DMS79 treated with DMSO at 0.1 percent for 48 hours (cell line): ENCODE measurements at regions not wholly inside any gene's neighbourhood (a gene's known extent, or its start where the extent isn't known, plus 50 kb on each side); places are given as distances from the start of the nearest gene placed in this dataset.
"Not testable (repeated sequence)": the region's sequence is repeated elsewhere in the genome, so short reads cannot be mapped to it uniquely, and the experiment has no call there.

Experiments
- DNase-seq: peaks from one replicate; lab custom pipeline; 2025; lab: John Stamatoyannopoulos, UW

DNA sequence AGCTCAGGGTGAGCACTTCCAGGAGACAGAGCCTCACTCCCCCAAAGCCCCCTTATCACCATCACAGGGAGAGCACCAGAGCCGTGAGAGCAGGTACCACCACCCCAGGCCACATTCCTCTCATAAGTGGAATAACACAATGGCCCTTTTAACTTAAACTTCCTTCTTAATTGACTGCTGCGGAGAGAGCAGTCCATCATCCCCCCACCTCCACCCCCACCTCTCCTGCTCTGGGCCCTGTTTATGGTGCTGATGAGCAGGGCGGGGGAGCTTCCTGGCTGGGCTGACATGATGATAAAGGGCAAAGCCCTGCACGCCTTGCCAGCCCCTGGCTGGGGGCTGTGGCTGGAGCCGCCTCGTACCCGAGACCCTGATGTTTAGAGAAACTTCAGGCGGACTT, 81.4 kb upstream of the PODXL start:
- DNase-seq = no peak

DNA sequence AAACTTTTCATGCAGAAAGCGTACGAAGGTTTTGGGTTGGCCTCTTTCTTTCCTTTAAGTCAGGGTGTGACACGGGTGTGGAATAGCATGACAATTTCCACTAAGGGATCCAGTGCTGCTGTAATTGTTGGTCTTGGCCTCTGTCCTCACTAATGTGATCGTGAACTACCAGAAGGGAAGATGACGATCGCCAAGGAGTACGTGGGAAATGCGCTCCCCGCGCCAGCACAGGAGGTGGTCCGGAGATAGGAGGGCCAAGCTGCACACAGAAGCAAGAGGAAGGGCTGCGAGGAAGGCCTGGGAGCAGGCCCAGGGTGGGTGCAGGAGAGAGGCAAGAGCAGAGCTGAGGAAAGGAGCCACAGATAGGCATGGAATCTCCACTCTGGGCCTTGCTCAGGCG, 79.7 kb upstream of the PODXL start:
- no peak for DNase-seq

DNA sequence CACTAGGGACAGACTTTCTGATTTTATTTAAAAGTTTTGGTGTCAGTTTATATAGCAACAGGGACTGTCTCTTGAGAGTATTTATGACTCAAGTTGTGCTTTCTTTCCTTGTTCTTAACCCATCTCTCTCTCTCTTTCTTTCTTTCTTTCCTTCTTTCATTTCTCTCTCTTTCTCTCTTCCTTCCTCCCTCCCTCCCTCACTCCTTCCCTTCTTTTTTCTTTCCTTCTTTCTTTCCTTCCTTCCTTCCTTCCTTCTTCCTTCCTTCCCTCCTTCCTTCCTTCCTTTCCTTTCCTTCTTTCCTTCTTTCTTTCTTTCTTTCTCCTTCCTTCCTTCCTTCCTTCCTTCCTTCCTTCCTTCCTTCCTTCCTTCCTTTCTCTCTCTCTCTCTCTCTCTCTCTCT, 77.8 kb upstream of the PODXL start:
- not testable (repeated sequence) for DNase-seq

DNA sequence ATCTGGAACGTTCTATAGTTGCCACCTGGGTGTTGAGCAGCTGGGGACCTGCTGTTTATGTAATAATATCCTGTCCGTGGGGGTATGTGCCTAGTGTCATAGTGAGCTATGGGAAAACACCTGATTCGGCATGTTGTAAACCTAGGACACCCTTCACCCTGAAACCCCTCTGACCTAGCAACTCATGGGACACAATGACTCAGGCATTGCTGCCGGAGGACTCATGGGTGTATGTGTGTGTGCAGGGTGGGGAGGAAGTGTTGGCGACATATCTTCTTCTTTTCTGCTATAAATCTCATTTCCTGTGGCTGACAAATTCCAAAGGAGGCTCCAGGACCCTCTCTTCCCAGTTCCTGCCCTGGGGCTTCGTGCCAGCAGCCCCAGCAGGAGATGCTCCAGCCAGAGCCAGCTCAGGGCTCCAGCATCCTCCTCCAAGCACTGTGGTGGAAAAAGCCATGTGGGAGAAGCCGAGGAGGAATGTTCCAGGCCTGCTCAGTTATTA, 77.0 kb upstream of the PODXL start:
- DNase-seq = no peak

DNA sequence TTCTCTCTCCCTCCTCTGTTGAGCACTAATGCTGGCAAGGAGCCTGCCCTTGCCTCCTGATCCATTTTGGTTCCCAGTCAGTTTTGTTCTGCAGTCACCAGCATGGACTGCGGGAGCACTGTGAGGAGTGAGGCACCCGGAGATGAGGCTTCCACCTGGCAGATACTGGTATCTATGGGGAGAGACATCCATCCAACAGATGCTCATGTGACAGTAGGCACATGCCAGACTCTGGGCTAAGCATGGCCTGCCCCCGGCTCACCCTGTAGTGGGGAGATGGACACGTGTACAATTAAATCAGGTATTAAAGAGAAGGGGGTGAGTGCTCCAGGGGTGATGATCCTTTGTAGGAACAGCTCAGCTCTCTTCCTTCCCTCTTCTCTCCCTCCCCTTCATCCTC, 74.0 kb upstream of the PODXL start:
- no peak for DNase-seq

DNA sequence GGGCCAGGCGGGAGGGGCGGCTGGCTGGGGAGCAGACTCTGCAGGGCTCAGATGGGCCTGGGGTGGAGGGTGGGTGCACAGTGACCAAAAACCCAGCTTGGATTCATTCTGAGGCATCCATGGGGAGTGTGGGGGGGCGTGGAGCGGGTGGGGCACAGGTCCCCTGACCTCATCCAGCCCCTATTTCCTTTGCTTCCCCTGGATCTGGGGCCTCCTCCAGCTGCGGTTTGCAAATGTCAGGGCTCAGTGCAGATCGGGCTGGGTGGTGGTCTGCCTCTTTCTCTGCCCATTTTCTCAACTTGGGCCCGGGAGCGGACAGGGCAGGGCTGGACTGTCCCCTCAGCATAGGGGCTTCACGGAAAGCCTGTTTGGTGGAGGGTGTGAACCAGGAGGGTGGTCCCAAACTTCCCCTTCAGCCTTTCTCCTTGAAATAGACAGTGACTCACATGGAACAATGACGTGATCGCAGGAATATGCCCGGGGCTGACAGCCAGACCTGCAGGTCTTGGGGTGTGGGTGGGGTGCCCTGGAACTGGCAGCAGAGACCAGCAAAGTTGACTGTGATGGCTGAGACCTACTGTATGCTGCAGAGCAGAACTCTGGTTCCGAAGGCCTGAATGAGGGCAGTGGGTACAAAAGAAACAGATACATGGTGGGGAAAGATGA, 72.9 kb upstream of the PODXL start:
- no peak for DNase-seq

DNA sequence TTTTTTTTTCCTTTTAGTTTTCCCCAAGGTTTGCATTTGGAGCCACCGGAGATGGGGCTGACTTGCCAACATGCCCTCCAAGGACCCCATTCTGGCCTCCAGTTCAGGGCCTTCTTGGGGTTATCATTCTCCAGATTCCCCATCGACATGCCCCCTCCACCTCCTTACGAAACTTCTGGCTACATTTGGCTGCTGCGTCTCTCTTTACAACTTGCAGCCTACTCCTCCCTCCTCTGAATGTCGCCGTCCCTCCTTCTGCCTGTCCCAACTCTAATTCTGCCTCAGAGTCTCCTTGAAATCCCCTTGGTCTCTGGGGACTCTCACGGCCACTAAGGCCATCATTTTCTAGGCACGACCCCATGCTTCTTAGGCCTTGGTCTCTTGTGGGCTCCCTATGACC, 72.2 kb upstream of the PODXL start:
- DNase-seq = no peak

DNA sequence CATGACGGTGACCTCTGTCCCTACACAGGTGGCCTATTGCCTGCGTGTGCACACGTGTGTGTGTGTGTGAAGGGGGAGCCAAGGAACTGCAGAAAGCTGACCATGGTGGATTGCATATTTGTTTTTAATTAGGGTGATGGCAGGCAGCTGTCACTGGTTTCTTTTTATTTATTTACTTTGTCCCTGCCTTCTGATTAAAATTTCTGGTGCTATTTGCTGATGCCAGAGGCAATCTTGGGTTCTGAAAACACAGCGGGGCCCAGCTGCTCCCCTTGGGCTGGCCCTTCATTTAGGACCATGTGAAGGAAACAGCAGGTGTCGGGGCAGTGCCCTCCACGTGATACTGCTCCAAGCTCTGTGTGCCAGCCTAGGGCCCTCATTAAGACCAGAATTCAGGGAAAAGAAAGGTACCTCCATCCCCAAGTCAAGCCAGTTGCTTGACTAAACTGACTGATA, 71.3 kb upstream of the PODXL start:
- no peak for DNase-seq

DNA sequence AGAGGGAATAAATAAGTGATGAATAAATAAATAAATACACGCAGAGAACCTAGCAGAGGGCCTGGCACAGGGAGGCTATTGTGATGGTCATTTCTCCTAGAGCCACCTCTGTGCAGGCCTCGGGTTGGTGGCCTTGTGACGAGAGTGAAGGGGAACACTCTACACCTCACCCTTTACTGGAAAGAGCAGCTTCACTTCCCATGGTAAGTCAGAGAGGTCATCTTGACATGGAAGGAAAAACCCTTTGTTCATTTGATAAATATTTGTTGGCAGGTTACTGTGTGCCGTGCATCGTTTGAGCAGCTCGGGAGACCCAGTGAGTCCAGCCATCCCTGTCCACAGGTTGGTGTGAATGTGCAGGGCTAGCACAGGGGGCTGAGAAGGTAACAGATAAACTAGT, 70.2 kb upstream of the PODXL start:
- no peak for DNase-seq

DNA sequence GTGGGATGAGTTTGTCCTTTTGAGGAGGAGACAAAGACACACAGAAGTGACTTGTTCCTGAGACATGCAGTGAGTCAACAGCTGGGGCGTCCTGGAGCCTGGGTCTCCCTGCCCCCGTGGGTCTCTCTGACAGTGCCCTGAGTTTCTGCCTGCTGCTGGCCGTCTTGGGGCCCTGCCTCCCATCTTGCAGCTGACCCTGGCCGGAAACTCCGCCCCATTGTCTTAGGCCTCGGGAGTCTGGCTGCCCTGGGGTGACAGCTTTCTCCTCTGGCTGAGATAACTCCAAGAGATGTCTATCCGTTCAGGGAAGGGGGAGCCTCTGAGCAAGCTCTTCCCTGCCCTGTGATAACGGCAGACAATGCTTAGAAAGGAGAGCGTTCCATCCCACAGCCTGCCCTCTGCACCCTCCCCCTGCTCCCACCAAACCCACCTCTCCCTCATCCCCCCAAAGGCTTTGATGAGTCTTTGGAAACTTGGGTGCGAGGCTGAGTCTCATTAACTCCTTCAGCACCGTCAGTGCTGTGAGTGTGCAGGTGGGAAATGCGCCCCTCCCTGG, 69.5 kb upstream of the PODXL start:
- no peak for DNase-seq

DNA sequence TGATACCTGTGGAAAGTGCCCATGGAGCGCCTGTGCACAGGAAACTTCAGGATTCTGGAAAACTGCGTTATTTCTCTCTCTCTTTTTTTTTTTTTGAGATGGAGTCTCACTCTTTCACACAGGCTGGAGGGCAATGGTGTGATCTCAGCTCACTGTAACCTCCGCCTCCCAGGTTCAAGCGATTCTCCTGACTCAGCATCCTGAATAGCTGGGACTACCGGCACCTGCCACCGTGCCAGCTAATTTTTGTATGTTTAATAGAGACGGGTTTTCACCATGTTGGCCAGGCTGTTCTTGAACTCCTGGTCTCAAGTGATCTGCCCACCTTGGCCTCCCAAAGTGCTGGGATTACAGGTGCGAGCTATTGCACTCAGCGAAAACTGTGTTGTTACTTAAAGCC, 68.9 kb upstream of the PODXL start:
- not testable (repeated sequence) for DNase-seq

DNA sequence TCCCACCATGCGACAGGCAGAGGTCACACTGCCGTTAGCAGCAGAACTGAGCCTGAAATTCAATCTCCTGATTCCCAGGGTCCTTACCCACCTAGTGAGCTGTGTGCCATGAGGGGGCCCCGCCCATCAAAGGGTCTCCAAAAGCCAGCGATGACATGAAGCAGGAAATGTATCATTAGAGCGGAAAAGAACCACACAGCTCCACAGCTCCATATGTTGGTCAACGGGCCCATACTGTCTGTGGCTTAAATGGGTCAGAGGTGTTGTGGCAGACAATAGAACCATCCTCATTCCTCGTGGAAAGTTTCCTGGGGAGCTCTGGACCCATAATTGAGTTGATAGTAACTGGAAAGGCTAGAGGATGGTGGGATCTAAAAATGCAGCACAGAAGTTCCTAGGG, 68.1 kb upstream of the PODXL start:
- DNase-seq = no peak

DNA sequence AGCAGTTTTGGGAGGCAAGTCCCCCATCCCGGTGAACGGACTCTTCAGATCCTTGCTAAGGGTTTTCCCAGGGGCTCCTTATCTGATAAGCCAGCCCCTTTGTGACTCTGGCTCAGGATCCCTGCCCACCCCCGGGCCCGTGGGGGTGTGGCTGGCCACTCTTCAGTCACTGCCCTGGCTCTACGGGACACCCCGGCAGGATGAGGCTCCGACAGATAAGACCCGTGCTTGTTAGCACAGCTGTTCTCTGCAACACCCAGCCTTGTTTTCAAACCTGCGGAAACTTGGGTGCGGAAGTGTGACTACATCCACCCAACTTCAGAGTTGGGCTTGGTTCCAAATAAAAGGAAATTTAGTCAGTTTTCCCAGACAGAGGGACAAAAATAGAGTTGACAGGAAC, 66.7 kb upstream of the PODXL start:
- no peak for DNase-seq

DNA sequence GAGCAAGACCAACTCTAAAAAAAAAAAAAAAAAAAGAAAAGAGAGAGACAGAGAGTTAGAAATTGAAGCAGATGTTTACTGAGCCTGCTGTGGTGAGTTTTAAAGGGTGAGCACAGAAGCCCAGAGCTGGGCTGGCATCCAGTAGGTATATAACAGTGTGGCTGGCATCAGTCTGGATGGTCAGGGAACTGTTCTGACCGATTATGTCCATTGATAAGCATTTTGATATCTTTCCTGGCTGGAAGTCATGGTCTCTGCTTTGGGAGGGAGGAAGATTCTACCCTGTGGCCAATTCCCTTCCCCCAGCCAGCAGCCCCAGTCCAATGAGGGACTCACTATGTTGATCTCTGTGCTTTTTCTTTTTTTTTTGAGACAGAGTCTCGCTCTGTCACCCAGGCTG, 65.2 kb upstream of the PODXL start:
- DNase-seq = no peak

DNA sequence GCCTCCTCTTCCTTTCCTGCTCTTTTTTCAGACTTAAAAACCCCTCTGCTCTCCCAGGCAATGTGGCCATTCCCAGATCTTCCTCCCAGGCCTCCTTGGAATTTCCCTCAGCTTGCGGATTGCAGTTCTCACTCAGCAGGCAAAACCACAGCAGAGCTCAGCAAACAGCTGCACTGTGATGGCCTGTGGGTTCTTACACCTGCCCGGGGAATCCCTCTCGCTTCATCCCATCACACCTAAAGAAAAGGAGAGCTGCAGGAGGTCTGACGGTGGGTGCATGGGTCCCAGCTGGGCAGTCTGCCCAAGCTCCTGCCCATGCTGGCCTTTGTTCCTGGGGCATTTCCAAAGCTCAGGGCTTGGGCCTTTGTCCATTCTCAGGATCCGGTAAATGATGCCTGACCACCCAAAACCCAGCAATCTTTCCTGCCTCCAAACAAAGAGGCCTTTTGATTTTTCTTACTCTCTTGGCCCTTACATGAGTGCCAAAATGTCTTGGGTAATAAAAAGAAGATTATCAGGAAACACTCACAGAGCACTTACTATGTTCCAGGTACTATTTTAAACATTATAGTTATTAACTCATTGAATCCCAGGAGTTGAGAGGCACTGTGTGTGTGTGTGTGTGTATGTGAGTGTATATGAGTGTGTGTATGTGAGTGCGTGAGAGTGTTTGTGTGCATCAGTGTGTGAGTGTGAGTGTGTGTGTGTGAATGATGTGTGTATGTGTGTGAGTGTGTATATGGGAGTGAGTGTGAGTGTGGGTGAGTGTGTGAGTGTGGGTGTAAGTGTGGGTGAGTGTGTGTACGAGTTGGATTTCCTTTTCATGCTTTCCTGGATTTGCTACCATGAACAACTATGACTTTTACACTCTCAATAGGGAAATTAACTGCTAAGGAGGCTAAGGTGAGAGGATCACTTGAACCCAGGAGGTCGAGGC, 64.5 kb upstream of the PODXL start:
- peak; percentile 90 for DNase-seq

DNA sequence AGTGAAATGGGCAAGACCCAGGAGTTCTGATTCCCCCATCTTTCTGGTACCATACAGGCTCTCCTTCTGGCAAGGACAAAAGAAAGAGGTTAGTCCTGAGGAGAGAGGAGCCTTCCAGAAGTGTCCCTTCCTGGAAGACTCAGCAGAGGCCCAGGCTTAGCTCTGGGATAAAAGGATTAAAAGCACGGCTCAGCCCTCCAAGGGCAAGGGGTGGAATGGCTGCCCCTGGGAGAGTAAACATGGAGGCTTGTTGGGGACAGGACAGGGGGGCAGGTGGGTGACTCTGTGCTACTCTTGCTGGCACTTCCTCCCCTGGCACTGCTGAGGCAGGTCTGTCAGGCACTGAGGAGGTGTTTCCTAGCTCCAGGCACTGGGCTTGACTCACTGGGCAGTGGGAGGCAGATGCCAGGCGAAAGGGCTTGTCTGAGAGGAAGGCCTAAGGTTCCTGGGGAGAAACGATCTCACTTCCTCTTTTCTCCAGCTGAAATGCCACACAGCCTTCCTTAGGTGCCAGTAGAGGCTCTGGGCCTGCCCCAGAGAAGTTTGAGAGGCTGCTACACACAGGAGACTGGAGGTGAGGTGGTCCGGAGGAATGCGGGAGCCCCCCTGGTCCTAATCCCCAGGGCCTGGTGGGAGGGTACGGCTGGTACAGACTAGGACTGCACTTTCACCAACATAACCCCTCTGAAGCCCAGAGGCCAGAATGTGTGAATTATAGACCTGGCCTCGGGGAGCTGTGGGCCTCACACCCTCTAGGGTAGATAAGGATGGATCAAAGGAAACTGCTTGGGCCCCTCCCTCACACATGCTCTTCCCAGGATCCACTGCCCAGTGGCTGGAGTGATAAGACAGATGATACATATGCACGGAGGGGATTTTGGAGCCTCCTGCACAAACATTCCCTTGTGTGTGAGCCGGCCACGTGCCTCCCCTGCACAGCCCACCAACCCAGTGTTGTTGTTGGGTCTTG, 63.2 kb upstream of the PODXL start:
- no peak for DNase-seq

DNA sequence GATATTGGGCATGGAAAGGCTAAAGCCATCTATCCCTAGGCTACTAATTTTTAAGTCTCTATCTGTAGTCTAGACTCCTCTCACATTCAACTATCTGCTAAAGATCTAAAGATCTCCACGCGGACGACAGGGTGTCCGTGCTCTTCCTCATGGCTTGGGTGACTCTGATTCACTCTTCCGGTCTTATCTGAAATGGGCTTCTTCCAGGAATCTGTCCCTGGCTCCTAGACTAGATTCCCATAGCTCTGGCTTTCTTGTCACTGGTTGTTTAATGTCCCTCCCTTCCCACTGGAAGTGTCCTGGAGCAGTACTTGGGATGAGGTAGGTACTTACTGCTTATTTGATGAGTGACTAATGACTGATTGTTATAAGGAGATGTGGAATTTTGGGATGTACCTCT, 62.0 kb upstream of the PODXL start:
- no peak for DNase-seq

DNA sequence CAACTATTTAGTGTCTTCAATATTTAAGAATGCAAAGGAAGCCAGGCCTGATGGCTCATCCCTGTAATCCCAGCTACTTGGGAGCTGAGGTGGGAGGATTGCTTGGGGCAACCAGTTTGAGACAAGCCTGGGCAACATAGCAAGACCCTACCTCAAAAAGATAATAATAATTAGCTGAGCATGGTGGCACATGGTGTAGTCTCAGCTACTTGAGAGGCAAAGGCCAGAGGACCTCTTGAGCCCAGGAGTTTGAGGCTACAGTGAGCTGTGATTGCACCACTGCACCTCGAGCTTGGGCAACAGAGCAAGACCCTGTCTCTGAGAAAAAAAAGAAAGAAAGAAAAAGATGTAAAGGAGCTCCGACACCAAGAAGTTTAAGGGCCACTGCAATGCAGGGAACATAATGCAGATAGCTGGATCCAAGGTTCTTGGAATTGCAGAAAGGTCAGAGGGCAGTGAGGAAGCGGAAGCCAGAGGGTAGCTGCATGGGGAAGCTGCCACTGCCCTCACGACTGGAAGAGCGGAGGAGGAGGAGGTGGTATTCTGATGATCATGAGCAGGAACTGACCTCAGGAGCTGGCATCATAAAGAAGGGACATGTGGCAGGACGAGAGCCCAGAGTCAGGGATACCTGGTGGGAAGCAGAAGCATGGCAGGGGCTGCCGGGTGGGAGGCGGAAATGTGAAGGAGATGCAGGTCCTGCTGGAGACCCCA, 60.2 kb upstream of the PODXL start:
- no peak for DNase-seq

DNA sequence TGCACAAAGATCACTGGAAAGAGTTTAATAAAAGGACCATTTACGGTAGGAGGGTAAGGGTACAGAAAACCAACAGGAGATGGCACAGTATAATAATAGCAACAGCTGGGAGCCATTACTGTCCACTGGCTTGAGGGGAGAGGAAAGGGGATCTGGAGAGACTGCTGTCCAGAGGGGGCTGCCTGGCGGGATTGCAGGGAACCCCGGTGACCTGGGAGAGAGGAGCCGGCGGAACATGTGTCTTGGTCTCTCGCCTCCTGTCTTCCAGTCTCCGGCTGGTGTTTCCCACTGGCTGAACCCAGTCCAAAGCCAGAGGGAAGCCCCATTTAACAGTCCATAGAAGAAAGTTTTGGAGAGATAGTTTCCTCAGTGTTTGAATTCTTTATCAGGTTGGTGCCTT, 57.5 kb upstream of the PODXL start:
- DNase-seq = no peak

DNA sequence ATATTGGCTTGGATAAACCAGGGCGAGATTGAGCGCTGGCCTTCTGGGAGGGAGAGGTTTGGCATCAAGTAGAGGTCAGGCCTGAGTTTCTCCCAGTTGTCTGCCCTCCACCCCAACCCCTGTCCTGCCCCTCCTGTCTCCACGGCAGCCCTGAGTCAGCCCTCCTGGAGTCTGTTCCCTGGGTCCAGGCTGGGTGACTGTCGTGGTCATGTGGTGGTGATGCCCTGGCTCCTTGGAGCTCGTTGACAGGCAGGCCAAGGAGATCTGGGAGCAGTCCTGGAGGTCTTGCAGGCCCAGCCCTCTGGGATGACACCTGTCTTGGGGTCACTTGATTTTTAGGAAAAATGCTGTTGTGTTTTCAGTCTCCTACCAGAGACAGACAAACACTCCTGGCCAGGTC, 53.6 kb upstream of the PODXL start:
- DNase-seq = no peak

DNA sequence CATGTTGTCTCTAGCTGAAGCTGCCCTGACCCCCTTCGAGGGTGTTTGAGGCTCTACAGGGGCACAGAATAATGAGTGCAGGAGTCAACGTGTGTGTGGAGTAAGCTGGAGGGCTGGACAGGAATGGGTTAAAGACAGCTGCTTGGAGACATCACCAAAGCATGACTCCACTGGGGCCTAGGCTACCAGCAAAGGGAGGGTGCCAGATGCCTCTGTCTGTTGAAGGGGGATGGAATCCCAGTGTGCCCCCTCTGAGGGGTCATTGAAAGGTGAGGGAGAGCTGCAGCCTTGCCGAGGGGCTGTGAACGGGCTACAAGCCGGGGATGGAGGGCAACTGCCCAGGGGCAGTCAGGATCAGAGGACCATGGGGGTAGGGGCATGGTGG, 51.7 kb upstream of the PODXL start:
- no peak for DNase-seq
